ENCODE measurements at regions not wholly inside any gene's neighbourhood (a gene's known extent, or its start where the extent isn't known, plus 50 kb on each side); places are given as distances from the start of the nearest gene placed in this dataset.

DNA sequence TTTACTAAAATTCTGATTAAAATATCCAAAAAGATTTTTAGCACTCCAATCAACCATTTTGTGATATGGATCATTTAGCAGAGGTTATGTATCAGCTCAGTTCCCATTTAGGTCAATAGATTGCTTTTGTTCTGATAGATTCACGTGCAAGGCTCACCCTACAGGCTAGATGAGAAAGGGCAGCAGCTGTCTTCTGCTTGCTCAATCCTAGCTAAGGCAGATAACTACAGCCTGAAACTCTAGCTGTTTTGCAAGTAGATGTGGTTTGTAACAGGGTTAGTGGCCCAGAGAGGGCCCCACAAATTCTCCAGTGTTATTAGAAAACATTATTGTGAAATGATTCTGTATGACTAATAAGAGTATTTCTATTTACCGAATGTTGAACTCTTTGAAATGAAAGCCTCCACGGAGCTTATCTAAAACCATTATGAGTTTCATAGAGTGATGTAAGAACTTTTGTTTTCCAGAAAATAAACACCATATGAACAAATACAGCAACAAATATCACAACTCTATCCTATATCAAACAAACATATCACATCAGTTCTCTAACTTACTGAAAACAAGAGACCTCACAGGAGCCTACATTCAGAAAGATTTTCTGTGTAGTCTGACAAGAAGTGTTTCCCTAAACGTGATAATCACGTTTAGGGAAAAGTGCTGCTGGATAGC is 841.9 kb upstream of the ACO1 start:
- TF ChIP-seq, protein P1, sequence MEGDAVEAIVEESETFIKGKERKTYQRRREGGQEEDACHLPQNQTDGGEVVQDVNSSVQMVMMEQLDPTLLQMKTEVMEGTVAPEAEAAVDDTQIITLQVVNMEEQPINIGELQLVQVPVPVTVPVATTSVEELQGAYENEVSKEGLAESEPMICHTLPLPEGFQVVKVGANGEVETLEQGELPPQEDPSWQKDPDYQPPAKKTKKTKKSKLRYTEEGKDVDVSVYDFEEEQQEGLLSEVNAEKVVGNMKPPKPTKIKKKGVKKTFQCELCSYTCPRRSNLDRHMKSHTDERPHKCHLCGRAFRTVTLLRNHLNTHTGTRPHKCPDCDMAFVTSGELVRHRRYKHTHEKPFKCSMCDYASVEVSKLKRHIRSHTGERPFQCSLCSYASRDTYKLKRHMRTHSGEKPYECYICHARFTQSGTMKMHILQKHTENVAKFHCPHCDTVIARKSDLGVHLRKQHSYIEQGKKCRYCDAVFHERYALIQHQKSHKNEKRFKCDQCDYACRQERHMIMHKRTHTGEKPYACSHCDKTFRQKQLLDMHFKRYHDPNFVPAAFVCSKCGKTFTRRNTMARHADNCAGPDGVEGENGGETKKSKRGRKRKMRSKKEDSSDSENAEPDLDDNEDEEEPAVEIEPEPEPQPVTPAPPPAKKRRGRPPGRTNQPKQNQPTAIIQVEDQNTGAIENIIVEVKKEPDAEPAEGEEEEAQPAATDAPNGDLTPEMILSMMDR (IDR thresholded peaks at IDR 0.05), result peak in 4 of 12 donors; percentile 17 to 22 (median 18)
- no peak for TF ChIP-seq POLR2A (IDR thresholded peaks at IDR 0.05)
